Uterus (tissue), 3 donors: ENCODE measurements at regions not wholly inside any gene's neighbourhood (a gene's known extent, or its start where the extent isn't known, plus 50 kb on each side); places are given as distances from the start of the nearest gene placed in this dataset.

Experiments
- DNase-seq, 2 donors: peaks; one replicate each; pipeline ENCODE4 v3.0.0-alpha.2; 2019 to 2020
- H3K27ac ChIP-seq, 2 donors: fragments of 200-600 bp; sonication (generic); 1 replicate in 1 of 2; 2 replicates in 1 of 2; pipeline ENCODE4 v1.5.1; 2016 to 2018
- H3K27me3 ChIP-seq, 2 donors: fragments of 200-600 bp; sonication (generic); one replicate each; pipeline ENCODE4 v1.5.1; 2018 to 2019; ENCODE audit warnings: control low read depth in 1 of 2
- H3K36me3 ChIP-seq, 2 donors: fragments of 200-600 bp; sonication (generic); one replicate each; pipeline ENCODE4 v1.5.1; 2019; ENCODE audit warnings: control low read depth in 1 of 2
- H3K4me1 ChIP-seq, 2 donors: fragments of 200-600 bp; sonication (generic); one replicate each; pipeline ENCODE4 v1.5.1; 2018 to 2019; ENCODE audit warnings: control low read depth in 1 of 2
- H3K4me3 ChIP-seq, 2 donors: fragments of 200-600 bp; sonication (generic); 1 replicate in 1 of 2; 2 replicates in 1 of 2; pipeline ENCODE4 v1.5.1; 2018 to 2019; ENCODE audit warnings: mild to moderate bottlenecking in 1 of 2
- H3K9me3 ChIP-seq, 2 donors: fragments of 200-600 bp; sonication (generic); one replicate each; pipeline ENCODE4 v1.5.1; 2019; ENCODE audit warnings: control low read depth in 1 of 2
- CTCF ChIP-seq, 4 experiments: fragments of 200-600 bp in 2 of 4; fragments of 450-650 bp in 2 of 4; sonication (generic) in 2 of 4; IDR thresholded peaks; one replicate each; pipeline ENCODE4 v1.5.1; 2016 to 2019; ENCODE audit warnings: antibody characterized with exemption in 4 of 4, mild to moderate bottlenecking in 2 of 4, moderate library complexity in 1 of 4
- POLR2A ChIP-seq, 2 donors: fragments of 450-650 bp; IDR thresholded peaks; one replicate each; pipeline ENCODE4 v1.6.1; 2016; ENCODE audit warnings: antibody characterized with exemption in 2 of 2, mild to moderate bottlenecking in 1 of 2, moderate library complexity in 1 of 2
- intact Hi-C: fragments of 100-400 bp; cut with DNase I; formaldehyde crosslinking; loops from one replicate; pipeline ENCODE4 v1.15.1; 2023; ENCODE audit warnings: low total_unique reads
- donor health status: DM: yes; HTN: yes; CAD: no.

- Histone ChIP-seq H3K27me3 (no peaks in the 10 kb centered on the region), H3K4me3 (no peak overlapping the region), H3K36me3 (no peaks in the 10 kb centered on the region), H3K9me3 (no peaks in the 10 kb centered on the region), H3K4me1 (no peaks in the 10 kb centered on the region), H3K27ac (no peak overlapping the region)
- intact Hi-C loops: no loop called here
- DNase-seq: no peak
- TF ChIP-seq CTCF (IDR thresholded peaks at IDR 0.05) (no peak), POLR2A (IDR thresholded peaks at IDR 0.05) (no peak)
These were observed 114.7 kb upstream of the NGF start for GRCh38 chr1:115452600-115453329.

GRCh38 chr1:115450501-115451040, 112.5 kb upstream of the NGF start:
- no peaks in the 10 kb centered on the region for H3K9me3 ChIP-seq
- no peaks in the 10 kb centered on the region for H3K27me3 ChIP-seq
- H3K27ac ChIP-seq: peak overlapping the region in 1 of 2 donors; percentile 55
- DNase-seq: peak; percentile 83 to 85
- no peaks in the 10 kb centered on the region for H3K4me1 ChIP-seq
- intact Hi-C loops: no loop called here
- no peak overlapping the region for H3K4me3 ChIP-seq
- H3K36me3 ChIP-seq: no peaks in the 10 kb centered on the region
- TF ChIP-seq CTCF (IDR thresholded peaks at IDR 0.05) (no peak), POLR2A (IDR thresholded peaks at IDR 0.05) (no peak)

- no peaks in the 10 kb centered on the region for H3K36me3 ChIP-seq
- no peaks in the 10 kb centered on the region for H3K9me3 ChIP-seq
- no peaks in the 10 kb centered on the region for H3K4me1 ChIP-seq
- intact Hi-C loops: no loop called here
- H3K27me3 ChIP-seq: no peaks in the 10 kb centered on the region
- TF ChIP-seq CTCF (IDR thresholded peaks at IDR 0.05): no peak
- TF ChIP-seq POLR2A (IDR thresholded peaks at IDR 0.05): no peak
- H3K4me3 ChIP-seq: no peak overlapping the region
- DNase-seq: no peak
- H3K27ac ChIP-seq: no peak overlapping the region
These were observed 110.4 kb upstream of the NGF start for GRCh38 chr1:115448282-115449044.

GRCh38 chr1:115447672-115448071, 109.6 kb upstream of the NGF start:
- no peaks in the 10 kb centered on the region for H3K4me1 ChIP-seq
- TF ChIP-seq CTCF (IDR thresholded peaks at IDR 0.05) (no peak), POLR2A (IDR thresholded peaks at IDR 0.05) (no peak)
- no peaks in the 10 kb centered on the region for H3K36me3 ChIP-seq
- no peak for DNase-seq
- intact Hi-C loops: no loop called here
- no peak overlapping the region for H3K4me3 ChIP-seq
- no peaks in the 10 kb centered on the region for H3K27me3 ChIP-seq
- no peaks in the 10 kb centered on the region for H3K9me3 ChIP-seq
- no peak overlapping the region for H3K27ac ChIP-seq

GRCh38 chr1:115445090-115445489, 107.0 kb upstream of the NGF start:
- intact Hi-C loops: no loop called here
- Histone ChIP-seq H3K4me3 (no peak overlapping the region), H3K27me3 (no peaks in the 10 kb centered on the region), H3K4me1 (no peaks in the 10 kb centered on the region), H3K36me3 (no peaks in the 10 kb centered on the region), H3K9me3 (no peaks in the 10 kb centered on the region), H3K27ac (no peak overlapping the region)
- TF ChIP-seq CTCF (IDR thresholded peaks at IDR 0.05) (no peak), POLR2A (IDR thresholded peaks at IDR 0.05) (no peak)
- DNase-seq: no peak
